ENCODE measurements at regions not wholly inside any gene's neighbourhood (a gene's known extent, or its start where the extent isn't known, plus 50 kb on each side); places are given as distances from the start of the nearest gene placed in this dataset.

DNA sequence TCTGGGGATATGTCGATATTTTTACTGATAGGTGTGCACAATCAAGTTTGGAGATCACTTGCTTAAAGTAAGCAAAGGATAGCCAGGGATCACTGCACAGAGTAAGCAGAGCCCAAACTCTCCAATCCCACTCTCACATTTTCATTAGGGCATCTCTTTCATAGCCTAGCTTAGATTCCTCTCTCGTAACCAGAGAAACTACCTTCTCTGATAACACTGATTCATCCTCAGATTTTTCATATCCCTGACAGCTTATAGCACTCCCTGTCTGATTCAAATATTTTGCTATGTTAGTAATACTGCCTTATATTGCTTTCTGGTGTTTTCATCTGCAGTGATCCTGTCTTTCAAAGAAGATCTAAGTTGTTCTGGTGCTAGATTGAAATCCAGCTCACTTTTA is 123.7 kb downstream of the CBLL2 start:
- H3K27me3 ChIP-seq (ENCODE audit: control insufficient read depth, insufficient read depth, low read length) = no peaks in the 10 kb centered on the region
- no peak overlapping the region for H3K4me3 ChIP-seq (ENCODE audit: low read length)
- H3K36me3 ChIP-seq (ENCODE audit: insufficient read depth, low read length) = no peaks in the 10 kb centered on the region
- H3K4me1 ChIP-seq (ENCODE audit: control insufficient read depth, insufficient read depth, low read length) = peaks cover 15% of the 10 kb centered on the region
- H3K9ac ChIP-seq (ENCODE audit: low read depth, low read length) = no peak overlapping the region
- H3K4me2 ChIP-seq (ENCODE audit: low read length) = no peak overlapping the region
- H3K9me3 ChIP-seq (replicated peaks; ENCODE audit: low read length) = no peaks in the 10 kb centered on the region

GRCh38 chrX:22397566-22397965 is 124.9 kb downstream of the CBLL2 start:
- Histone ChIP-seq H3K4me2 (ENCODE audit: low read length) (no peak overlapping the region), H3K4me3 (ENCODE audit: low read length) (no peak overlapping the region), H3K4me1 (ENCODE audit: control insufficient read depth, insufficient read depth, low read length) (peaks cover 8% of the 10 kb centered on the region), H3K9ac (ENCODE audit: low read depth, low read length) (no peak overlapping the region), H3K9me3 (replicated peaks; ENCODE audit: low read length) (no peaks in the 10 kb centered on the region), H3K36me3 (ENCODE audit: insufficient read depth, low read length) (no peaks in the 10 kb centered on the region), H3K27me3 (ENCODE audit: control insufficient read depth, insufficient read depth, low read length) (no peaks in the 10 kb centered on the region)

GRCh38 chrX:22399437-22400192 is 126.9 kb downstream of the CBLL2 start:
- Histone ChIP-seq H3K4me2 (ENCODE audit: low read length) (no peak overlapping the region), H3K27me3 (ENCODE audit: control insufficient read depth, insufficient read depth, low read length) (no peaks in the 10 kb centered on the region), H3K4me3 (ENCODE audit: low read length) (no peak overlapping the region), H3K9ac (ENCODE audit: low read depth, low read length) (no peak overlapping the region), H3K4me1 (ENCODE audit: control insufficient read depth, insufficient read depth, low read length) (peaks cover 8% of the 10 kb centered on the region), H3K9me3 (replicated peaks; ENCODE audit: low read length) (no peaks in the 10 kb centered on the region), H3K36me3 (ENCODE audit: insufficient read depth, low read length) (no peaks in the 10 kb centered on the region)

DNA sequence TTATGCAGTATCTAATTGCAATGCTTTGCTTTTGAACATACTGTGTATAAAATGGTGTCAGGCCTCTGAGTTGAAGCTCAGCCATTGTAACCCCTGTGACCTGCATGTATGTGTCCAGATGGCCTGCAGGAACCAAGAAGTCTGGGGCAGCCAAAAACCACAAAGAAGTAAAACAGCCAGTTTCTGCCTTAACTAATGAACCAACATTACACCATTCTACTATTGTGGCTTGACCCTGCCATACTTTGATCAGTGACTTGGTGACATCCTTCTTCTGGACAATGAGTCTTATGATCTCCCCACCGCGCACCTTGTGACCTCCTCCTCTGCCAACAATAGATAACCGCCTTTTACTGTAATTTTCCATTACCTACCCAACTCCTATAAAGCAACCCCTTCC is 131.6 kb downstream of the CBLL2 start:
- Histone ChIP-seq H3K4me2 (ENCODE audit: low read length) (no peak overlapping the region), H3K36me3 (ENCODE audit: insufficient read depth, low read length) (no peaks in the 10 kb centered on the region), H3K4me3 (ENCODE audit: low read length) (no peak overlapping the region), H3K9me3 (replicated peaks; ENCODE audit: low read length) (no peaks in the 10 kb centered on the region), H3K4me1 (ENCODE audit: control insufficient read depth, insufficient read depth, low read length) (no peaks in the 10 kb centered on the region), H3K27me3 (ENCODE audit: control insufficient read depth, insufficient read depth, low read length) (no peaks in the 10 kb centered on the region), H3K9ac (ENCODE audit: low read depth, low read length) (no peak overlapping the region)

- Histone ChIP-seq H3K9me3 (replicated peaks; ENCODE audit: low read length) (no peaks in the 10 kb centered on the region), H3K27me3 (ENCODE audit: control insufficient read depth, insufficient read depth, low read length) (no peaks in the 10 kb centered on the region), H3K4me2 (ENCODE audit: low read length) (no peak overlapping the region), H3K4me1 (ENCODE audit: control insufficient read depth, insufficient read depth, low read length) (no peaks in the 10 kb centered on the region), H3K9ac (ENCODE audit: low read depth, low read length) (no peak overlapping the region), H3K4me3 (ENCODE audit: low read length) (no peak overlapping the region), H3K36me3 (ENCODE audit: insufficient read depth, low read length) (no peaks in the 10 kb centered on the region)
Measured at GRCh38 chrX:22406201-22406737, 133.6 kb downstream of the CBLL2 start.

DNA sequence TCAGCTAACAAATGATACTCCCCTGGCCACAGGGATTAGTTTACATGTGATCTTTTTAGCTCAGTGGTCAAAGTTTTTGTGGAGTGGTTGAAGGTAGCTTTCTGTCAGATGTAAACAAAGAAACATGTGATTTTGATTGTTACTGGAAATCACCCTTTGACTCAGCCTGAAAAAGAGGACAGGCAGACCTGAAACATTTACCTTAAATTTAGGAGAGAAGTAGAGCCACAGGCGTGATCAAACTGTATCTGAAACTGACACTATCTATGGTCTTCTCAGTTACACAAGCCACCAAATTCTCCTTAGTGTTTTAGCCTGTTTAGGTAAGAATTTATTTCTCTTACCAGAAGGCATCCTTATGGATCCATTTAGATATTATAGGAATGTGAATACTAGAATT is 136.7 kb downstream of the CBLL2 start:
- Histone ChIP-seq H3K9ac (ENCODE audit: low read depth, low read length) (no peak overlapping the region), H3K9me3 (replicated peaks; ENCODE audit: low read length) (no peaks in the 10 kb centered on the region), H3K27me3 (ENCODE audit: control insufficient read depth, insufficient read depth, low read length) (no peaks in the 10 kb centered on the region), H3K36me3 (ENCODE audit: insufficient read depth, low read length) (no peaks in the 10 kb centered on the region), H3K4me1 (ENCODE audit: control insufficient read depth, insufficient read depth, low read length) (no peaks in the 10 kb centered on the region), H3K4me3 (ENCODE audit: low read length) (no peak overlapping the region), H3K4me2 (ENCODE audit: low read length) (no peak overlapping the region)

DNA sequence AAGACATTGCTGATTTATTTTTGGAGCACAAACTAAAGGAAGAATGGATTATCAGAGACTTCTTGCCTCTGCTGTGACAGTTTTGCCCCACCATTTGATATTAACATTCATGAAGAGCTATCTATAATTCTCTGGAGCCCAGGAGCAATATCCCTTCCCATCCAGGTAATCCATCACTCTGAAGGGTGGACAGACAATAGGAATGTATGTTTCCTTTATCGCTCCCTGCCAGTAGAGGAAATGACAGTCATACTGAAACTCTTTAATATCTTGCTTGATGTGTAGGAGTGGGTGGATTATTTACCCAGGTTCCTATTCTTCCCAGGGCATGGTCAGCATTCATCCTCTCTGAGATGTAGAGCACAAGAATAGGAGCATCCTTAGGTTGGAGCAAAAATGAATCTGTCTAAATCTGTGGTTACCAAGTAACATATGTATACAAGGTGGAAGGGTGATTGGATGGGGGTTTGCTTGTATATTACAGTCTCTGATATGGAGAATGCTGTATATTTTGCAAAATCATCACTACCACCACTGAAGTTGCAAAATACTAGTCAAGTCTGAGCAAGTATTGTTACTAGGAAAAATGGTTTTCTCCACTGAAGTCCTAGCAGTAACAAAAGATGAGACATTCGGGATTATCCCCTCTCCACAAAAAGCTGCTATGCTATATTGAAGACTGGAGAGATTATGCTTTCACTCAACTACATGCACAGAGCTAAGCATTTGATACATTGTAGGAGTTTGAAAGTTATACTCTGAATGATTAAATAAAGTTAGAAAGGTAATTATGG is 151.6 kb downstream of the CBLL2 start:
- no peaks in the 10 kb centered on the region for H3K27me3 ChIP-seq (ENCODE audit: control insufficient read depth, insufficient read depth, low read length)
- no peak overlapping the region for H3K4me3 ChIP-seq (ENCODE audit: low read length)
- no peak overlapping the region for H3K4me2 ChIP-seq (ENCODE audit: low read length)
- no peaks in the 10 kb centered on the region for H3K36me3 ChIP-seq (ENCODE audit: insufficient read depth, low read length)
- no peaks in the 10 kb centered on the region for H3K9me3 ChIP-seq (replicated peaks; ENCODE audit: low read length)
- H3K9ac ChIP-seq (ENCODE audit: low read depth, low read length) = no peak overlapping the region
- no peaks in the 10 kb centered on the region for H3K4me1 ChIP-seq (ENCODE audit: control insufficient read depth, insufficient read depth, low read length)

DNA sequence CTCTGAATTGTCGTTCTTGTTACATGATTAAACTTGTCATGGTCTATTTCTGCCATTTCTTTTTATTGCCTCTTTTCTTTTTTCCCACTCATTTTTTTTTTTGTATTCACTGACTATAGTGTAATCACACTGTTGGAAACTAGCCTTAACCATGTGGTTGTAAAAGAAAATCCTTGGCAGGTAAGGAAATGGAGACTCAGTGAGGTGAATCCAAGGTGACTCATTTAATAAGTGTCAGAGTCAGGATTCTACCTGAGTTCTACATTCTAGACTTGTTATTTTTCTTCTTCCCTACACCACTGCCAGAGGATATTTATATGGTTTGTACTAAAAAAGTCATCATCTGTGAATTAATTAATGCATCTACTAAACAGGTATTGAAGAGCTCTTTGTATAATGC is 152.2 kb downstream of the CBLL2 start:
- Histone ChIP-seq H3K9me3 (replicated peaks; ENCODE audit: low read length) (no peaks in the 10 kb centered on the region), H3K27me3 (ENCODE audit: control insufficient read depth, insufficient read depth, low read length) (no peaks in the 10 kb centered on the region), H3K4me2 (ENCODE audit: low read length) (no peak overlapping the region), H3K36me3 (ENCODE audit: insufficient read depth, low read length) (no peaks in the 10 kb centered on the region), H3K4me3 (ENCODE audit: low read length) (no peak overlapping the region), H3K9ac (ENCODE audit: low read depth, low read length) (no peak overlapping the region), H3K4me1 (ENCODE audit: control insufficient read depth, insufficient read depth, low read length) (no peaks in the 10 kb centered on the region)

DNA sequence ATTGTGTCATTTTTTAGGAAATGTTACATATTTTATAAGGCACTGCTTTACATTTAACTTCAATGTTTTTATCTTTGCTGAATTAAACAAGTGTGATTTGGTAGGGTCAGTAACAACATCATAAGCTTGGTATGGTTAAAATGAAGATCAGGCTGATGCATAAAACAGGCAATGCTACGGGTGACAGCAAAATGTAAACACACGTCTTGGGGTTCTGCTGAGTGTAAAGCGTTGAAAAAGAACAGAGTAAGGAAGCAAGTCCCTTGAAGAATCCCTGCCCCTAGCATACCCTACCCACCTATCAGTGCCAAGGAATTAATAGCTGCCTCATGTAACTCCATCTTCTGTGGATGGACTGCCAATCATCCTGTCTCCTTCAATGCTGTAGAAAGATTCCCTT is 157.0 kb downstream of the CBLL2 start:
- Histone ChIP-seq H3K4me1 (ENCODE audit: control insufficient read depth, insufficient read depth, low read length) (no peaks in the 10 kb centered on the region), H3K9me3 (replicated peaks; ENCODE audit: low read length) (no peaks in the 10 kb centered on the region), H3K4me2 (ENCODE audit: low read length) (no peak overlapping the region), H3K36me3 (ENCODE audit: insufficient read depth, low read length) (no peaks in the 10 kb centered on the region), H3K27me3 (ENCODE audit: control insufficient read depth, insufficient read depth, low read length) (no peaks in the 10 kb centered on the region), H3K4me3 (ENCODE audit: low read length) (no peak overlapping the region), H3K9ac (ENCODE audit: low read depth, low read length) (no peak overlapping the region)

DNA sequence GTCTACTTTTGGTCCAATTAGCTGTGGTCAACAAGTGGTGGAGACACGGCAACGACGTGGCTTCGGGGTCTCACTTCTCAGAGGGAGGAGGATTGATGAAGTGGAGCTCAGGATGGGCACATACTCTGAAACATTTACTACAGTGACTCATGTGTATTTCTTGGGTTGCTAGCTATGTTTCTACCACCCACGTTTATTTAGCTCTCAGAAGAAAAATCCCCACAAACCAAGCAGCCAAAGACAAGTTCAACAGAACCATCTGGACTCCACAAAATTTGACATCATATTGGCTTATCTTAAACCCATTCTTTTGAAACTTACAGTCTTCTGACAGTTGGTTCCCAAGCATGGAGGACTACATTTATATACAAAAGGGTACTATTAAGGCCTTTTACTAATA is 158.0 kb downstream of the CBLL2 start:
- H3K27me3 ChIP-seq (ENCODE audit: control insufficient read depth, insufficient read depth, low read length) = no peaks in the 10 kb centered on the region
- no peaks in the 10 kb centered on the region for H3K9me3 ChIP-seq (replicated peaks; ENCODE audit: low read length)
- H3K36me3 ChIP-seq (ENCODE audit: insufficient read depth, low read length) = no peaks in the 10 kb centered on the region

GRCh38 chrX:22433292-22434070 is 160.8 kb downstream of the CBLL2 start:
- Histone ChIP-seq H3K36me3 (ENCODE audit: insufficient read depth, low read length) (no peaks in the 10 kb centered on the region), H3K4me3 (ENCODE audit: low read length) (no peak overlapping the region)

More for the DNA sequence above, 158.0 kb downstream of the CBLL2 start:
- H3K4me1 ChIP-seq (ENCODE audit: control insufficient read depth, insufficient read depth, low read length) = no peaks in the 10 kb centered on the region
- H3K4me3 ChIP-seq (ENCODE audit: low read length) = no peak overlapping the region
- no peak overlapping the region for H3K9ac ChIP-seq (ENCODE audit: low read depth, low read length)
- no peak overlapping the region for H3K4me2 ChIP-seq (ENCODE audit: low read length)

More at GRCh38 chrX:22433292-22434070, 160.8 kb downstream of the CBLL2 start:
- Histone ChIP-seq H3K9ac (ENCODE audit: low read depth, low read length) (no peak overlapping the region), H3K9me3 (replicated peaks; ENCODE audit: low read length) (no peaks in the 10 kb centered on the region), H3K4me1 (ENCODE audit: control insufficient read depth, insufficient read depth, low read length) (no peaks in the 10 kb centered on the region), H3K4me2 (ENCODE audit: low read length) (no peak overlapping the region), H3K27me3 (ENCODE audit: control insufficient read depth, insufficient read depth, low read length) (no peaks in the 10 kb centered on the region)
